H7 (cell line): ENCODE measurements at regions not wholly inside any gene's neighbourhood (a gene's known extent, or its start where the extent isn't known, plus 50 kb on each side); places are given as distances from the start of the nearest gene placed in this dataset.
"Not testable (repeated sequence)": the region's sequence is repeated elsewhere in the genome, so short reads cannot be mapped to it uniquely, and the experiment has no call there.

Source experiments
- DNase-seq: peaks from one replicate; pipeline ENCODE4 v3.0.0; 2012
- H3K27me3 ChIP-seq: 2 replicates; pipeline ENCODE4 v1.6.0; 2011; ENCODE audit warnings: mild to moderate bottlenecking, low read length; ENCODE audit not compliant: control insufficient read depth, insufficient read depth
- H3K36me3 ChIP-seq: replicated peaks from 2 replicates; pipeline ENCODE4 v1.5.1; 2011; ENCODE audit warnings: low read length; ENCODE audit not compliant: control insufficient read depth, insufficient read depth
- H3K4me3 ChIP-seq: 2 replicates; pipeline ENCODE4 v1.5.1; 2011; ENCODE audit warnings: low read depth, mild to moderate bottlenecking, control low read depth, low read length, moderate library complexity; ENCODE audit not compliant: insufficient read depth

- DNase-seq = no peak
- no peak overlapping the region for H3K4me3 ChIP-seq
- H3K36me3 ChIP-seq = no peaks in the 10 kb centered on the region
- no peaks in the 10 kb centered on the region for H3K27me3 ChIP-seq
Observed at GRCh38 chr4:79132826-79133225, 193.0 kb downstream of the NAA11 start.

- no peaks in the 10 kb centered on the region for H3K36me3 ChIP-seq
- H3K27me3 ChIP-seq = no peaks in the 10 kb centered on the region
- no peak for DNase-seq
- no peak overlapping the region for H3K4me3 ChIP-seq
Observed at GRCh38 chr4:79121875-79122358, 182.7 kb upstream of the PAQR3 start.

- Histone ChIP-seq H3K4me3 (no peak overlapping the region), H3K27me3 (no peaks in the 10 kb centered on the region), H3K36me3 (no peaks in the 10 kb centered on the region)
- DNase-seq = no peak
Observed at GRCh38 chr4:79121223-79121622, 182.0 kb upstream of the PAQR3 start.

GRCh38 chr4:79117051-79117450, 177.8 kb upstream of the PAQR3 start:
- H3K36me3 ChIP-seq, H3K4me3 ChIP-seq, DNase-seq, H3K27me3 ChIP-seq: not testable (repeated sequence)

- H3K4me3 ChIP-seq = no peak overlapping the region
- no peaks in the 10 kb centered on the region for H3K27me3 ChIP-seq
- no peaks in the 10 kb centered on the region for H3K36me3 ChIP-seq
- DNase-seq = no peak
Observed at GRCh38 chr4:79107014-79107413, 167.8 kb upstream of the PAQR3 start.

GRCh38 chr4:79088946-79089691, 149.9 kb upstream of the PAQR3 start:
- no peaks in the 10 kb centered on the region for H3K36me3 ChIP-seq
- no peaks in the 10 kb centered on the region for H3K27me3 ChIP-seq
- H3K4me3 ChIP-seq = no peak overlapping the region
- no peak for DNase-seq

DNA sequence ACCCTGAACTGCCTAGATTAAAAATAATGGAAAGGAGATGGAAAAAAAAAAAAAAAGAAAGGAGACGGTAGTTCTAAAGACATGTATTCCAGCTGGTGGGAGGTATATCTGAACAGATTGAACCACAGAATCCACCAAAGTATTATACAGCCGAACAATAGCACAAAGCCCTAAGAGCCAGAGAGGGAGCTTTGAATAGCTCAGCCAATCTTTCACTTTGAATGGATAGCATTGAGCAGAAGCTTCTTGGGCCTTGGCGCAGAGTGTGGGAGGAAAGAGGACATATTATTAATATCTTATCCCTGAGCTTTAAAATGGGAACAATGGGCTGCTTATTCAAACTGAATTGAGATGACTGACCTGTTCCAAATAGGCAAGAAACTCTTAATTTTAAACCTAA, 147.8 kb upstream of the PAQR3 start:
- DNase-seq = no peak
- no peak overlapping the region for H3K4me3 ChIP-seq
- H3K27me3 ChIP-seq = no peaks in the 10 kb centered on the region
- no peaks in the 10 kb centered on the region for H3K36me3 ChIP-seq

DNA sequence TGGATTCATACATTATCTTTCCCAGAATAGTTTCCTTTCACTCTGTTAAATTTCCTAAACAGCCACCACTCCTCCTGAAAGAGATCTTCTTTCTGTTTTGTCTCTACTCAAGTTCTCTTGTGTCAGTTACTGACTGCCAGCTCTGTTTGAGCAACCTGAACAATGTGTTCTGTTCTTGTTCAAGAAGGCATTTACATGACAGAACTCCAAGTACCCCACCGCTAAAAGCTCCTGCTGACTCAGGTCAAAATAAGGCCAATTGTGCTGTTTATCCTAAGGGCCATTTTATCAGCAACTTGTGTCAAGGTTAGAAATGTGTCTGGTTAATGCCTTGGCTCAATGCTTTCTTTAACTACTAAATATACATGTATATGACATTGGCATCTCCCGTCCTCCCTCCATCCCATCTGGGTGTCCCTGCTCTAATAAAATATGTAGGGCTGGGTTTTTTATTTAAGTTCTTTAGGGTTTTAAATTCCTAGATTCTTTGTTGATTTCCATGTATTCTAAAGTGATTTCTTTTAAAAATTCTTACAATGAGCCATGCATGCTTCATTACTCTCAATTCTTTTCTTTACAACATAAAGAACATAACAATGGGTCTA, 144.3 kb upstream of the PAQR3 start:
- no peaks in the 10 kb centered on the region for H3K27me3 ChIP-seq
- H3K4me3 ChIP-seq = no peak overlapping the region
- DNase-seq = peak; percentile 1
- no peaks in the 10 kb centered on the region for H3K36me3 ChIP-seq

DNA sequence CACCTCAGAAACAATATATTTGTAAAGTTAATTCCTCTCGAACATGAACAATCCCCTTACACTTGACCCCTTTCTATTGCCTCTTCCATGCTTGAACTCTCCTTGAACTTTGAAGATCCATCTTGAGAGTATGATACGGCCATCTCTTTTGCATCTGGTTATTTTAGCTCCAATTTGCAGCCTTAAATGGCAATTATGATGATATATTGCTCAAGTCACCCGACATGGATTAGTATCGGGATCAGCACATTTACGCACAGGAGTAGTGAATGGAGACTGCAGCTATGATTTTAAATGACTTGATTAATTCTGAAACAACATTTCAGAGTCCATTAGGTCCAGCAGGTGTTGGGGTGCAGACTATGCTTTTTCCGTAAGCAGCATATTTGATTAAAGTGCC, 143.8 kb upstream of the PAQR3 start:
- Histone ChIP-seq H3K36me3 (no peaks in the 10 kb centered on the region), H3K4me3 (no peak overlapping the region), H3K27me3 (no peaks in the 10 kb centered on the region)
- no peak for DNase-seq

DNA sequence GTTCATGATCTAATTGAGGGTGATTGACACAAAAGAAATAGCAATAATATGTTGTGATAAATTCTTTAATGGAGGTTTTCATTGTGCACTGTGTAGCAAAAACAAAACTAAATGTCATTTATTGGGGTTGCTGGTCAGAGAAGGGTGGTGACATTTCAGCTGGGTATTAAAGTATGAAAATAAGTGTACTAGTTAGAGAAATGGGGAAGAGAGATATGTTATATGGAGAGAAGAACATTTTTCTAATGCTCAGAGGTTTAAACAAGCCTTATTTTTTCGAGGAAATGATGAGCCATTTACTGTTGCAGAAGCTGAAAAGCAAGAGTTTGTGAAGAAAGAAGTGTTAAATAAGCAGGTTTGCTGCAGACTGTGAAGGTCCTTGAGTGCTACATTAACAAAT, 142.7 kb upstream of the PAQR3 start:
- Histone ChIP-seq H3K4me3 (no peak overlapping the region), H3K36me3 (no peaks in the 10 kb centered on the region), H3K27me3 (no peaks in the 10 kb centered on the region)
- DNase-seq = no peak

- Histone ChIP-seq H3K4me3 (no peak overlapping the region), H3K27me3 (no peaks in the 10 kb centered on the region), H3K36me3 (no peaks in the 10 kb centered on the region)
- DNase-seq = no peak
Observed at GRCh38 chr4:79078339-79078738, 139.1 kb upstream of the PAQR3 start.

GRCh38 chr4:79074040-79074439, 134.8 kb upstream of the PAQR3 start:
- DNase-seq = no peak
- Histone ChIP-seq H3K36me3 (no peaks in the 10 kb centered on the region), H3K4me3 (no peak overlapping the region), H3K27me3 (no peaks in the 10 kb centered on the region)

DNA sequence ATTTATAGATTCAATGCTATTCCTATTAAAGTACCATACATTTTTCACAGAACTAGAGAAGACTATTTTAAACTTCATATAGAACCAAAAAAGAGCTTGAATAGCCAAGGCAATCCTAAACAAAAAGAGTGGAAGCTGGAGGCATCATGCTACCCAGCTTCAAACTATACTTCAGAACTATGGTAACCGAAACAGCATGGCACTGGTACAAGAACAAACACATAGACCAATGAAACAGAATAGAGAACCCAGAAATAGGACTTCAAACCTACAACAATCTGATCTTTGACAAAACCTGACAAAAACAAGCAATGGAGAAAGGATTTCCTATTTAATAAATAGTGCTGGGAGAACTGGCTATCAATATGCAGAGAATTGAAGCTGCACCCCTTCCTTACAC, 134.2 kb upstream of the PAQR3 start:
- no peaks in the 10 kb centered on the region for H3K36me3 ChIP-seq
- H3K27me3 ChIP-seq = no peaks in the 10 kb centered on the region
- DNase-seq = no peak
- H3K4me3 ChIP-seq = no peak overlapping the region

- no peaks in the 10 kb centered on the region for H3K36me3 ChIP-seq
- H3K4me3 ChIP-seq = no peak overlapping the region
- DNase-seq = no peak
- H3K27me3 ChIP-seq = no peaks in the 10 kb centered on the region
Observed at GRCh38 chr4:79065262-79065661, 126.0 kb upstream of the PAQR3 start.

DNA sequence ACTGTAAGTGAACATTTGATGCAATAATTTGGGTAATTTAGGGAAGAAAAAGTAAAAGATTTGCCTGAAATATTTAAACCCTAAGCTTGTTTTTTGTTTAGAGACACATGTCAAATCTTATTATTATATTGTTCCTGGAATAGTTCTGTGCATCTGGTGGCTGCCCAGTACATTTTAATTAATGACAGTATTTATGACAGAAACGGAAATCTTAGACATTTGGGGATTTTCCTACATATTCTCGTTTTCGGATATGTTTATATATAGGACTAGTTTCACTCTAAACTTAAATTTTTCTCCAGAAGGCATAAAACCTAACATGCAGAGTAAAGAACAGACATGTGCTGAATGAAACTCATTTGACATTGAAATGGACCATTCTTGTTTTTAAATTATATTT, 125.6 kb upstream of the PAQR3 start:
- DNase-seq = no peak
- Histone ChIP-seq H3K27me3 (no peaks in the 10 kb centered on the region), H3K4me3 (no peak overlapping the region), H3K36me3 (no peaks in the 10 kb centered on the region)
